Activated CD4-positive, alpha-beta T cell treated with anti-CD3 and anti-CD28 coated beads for 1 hour (primary cell): ENCODE measurements at regions not wholly inside any gene's neighbourhood (a gene's known extent, or its start where the extent isn't known, plus 50 kb on each side); places are given as distances from the start of the nearest gene placed in this dataset.

Source experiments
- DNase-seq: peaks from one replicate; pipeline ENCODE4 v3.0.0-alpha.2; 2020

GRCh38 chr2:5991305-5991968 lies 299.3 kb downstream of the SOX11 start:
- DNase-seq, result no peak

GRCh38 chr2:5995832-5996231 lies 303.6 kb downstream of the SOX11 start:
- no peak for DNase-seq

GRCh38 chr2:6008186-6008585 lies 316.0 kb downstream of the SOX11 start:
- no peak for DNase-seq

- DNase-seq, result no peak
Observed at GRCh38 chr2:6008726-6009125, 316.5 kb downstream of the SOX11 start.

GRCh38 chr2:6010163-6010562 lies 318.0 kb downstream of the SOX11 start:
- DNase-seq, result no peak

GRCh38 chr2:6011921-6012320 lies 319.7 kb downstream of the SOX11 start:
- DNase-seq, result no peak

GRCh38 chr2:6017736-6018286 lies 325.6 kb downstream of the SOX11 start:
- DNase-seq, result no peak

- no peak for DNase-seq
Observed at GRCh38 chr2:6024229-6024628, 332.0 kb downstream of the SOX11 start.

GRCh38 chr2:6024784-6025183 lies 332.6 kb downstream of the SOX11 start:
- DNase-seq, result no peak

- DNase-seq, result no peak
Observed at GRCh38 chr2:6025391-6025790, 333.2 kb downstream of the SOX11 start.

GRCh38 chr2:6027066-6027465 lies 334.9 kb downstream of the SOX11 start:
- DNase-seq, result no peak

GRCh38 chr2:6031200-6031867 lies 339.1 kb downstream of the SOX11 start:
- no peak for DNase-seq

- DNase-seq, result no peak
Observed at GRCh38 chr2:6036211-6036610, 344.0 kb downstream of the SOX11 start.

- no peak for DNase-seq
Observed at GRCh38 chr2:6043238-6043637, 351.1 kb downstream of the SOX11 start.

- no peak for DNase-seq
Observed at GRCh38 chr2:6052649-6053048, 360.5 kb downstream of the SOX11 start.

- no peak for DNase-seq
Observed at GRCh38 chr2:6053743-6054142, 361.6 kb downstream of the SOX11 start.

- no peak for DNase-seq
Observed at GRCh38 chr2:6054161-6054671, 362.0 kb downstream of the SOX11 start.

GRCh38 chr2:6060992-6061663 lies 368.9 kb downstream of the SOX11 start:
- DNase-seq, result no peak

GRCh38 chr2:6064757-6065156 lies 372.6 kb downstream of the SOX11 start:
- DNase-seq, result no peak

- DNase-seq, result no peak
Observed at GRCh38 chr2:6065703-6066102, 373.5 kb downstream of the SOX11 start.

- no peak for DNase-seq
Observed at GRCh38 chr2:6067089-6067488, 374.9 kb downstream of the SOX11 start.

GRCh38 chr2:6067806-6068205 lies 375.6 kb downstream of the SOX11 start:
- no peak for DNase-seq

- DNase-seq, result no peak
Observed at GRCh38 chr2:6068429-6068828, 376.2 kb downstream of the SOX11 start.

GRCh38 chr2:6069381-6069780 lies 377.2 kb downstream of the SOX11 start:
- DNase-seq, result no peak
